OCI-LY1 (cell line): ENCODE measurements at regions not wholly inside any gene's neighbourhood (a gene's known extent, or its start where the extent isn't known, plus 50 kb on each side); places are given as distances from the start of the nearest gene placed in this dataset.

ENCODE experiments used
- H2AFZ ChIP-seq: fragments of 200-600 bp; sonication (generic), shearing (Covaris generic); 2 replicates; pipeline ENCODE4 v1.6.0; 2014; ENCODE audit warnings: antibody characterized with exemption, mild to moderate bottlenecking, low read length
- H3F3A ChIP-seq: fragments of 200-600 bp; sonication (generic), shearing (Covaris generic); 2 replicates; pipeline ENCODE4 v1.6.0; 2014; ENCODE audit warnings: mild to moderate bottlenecking, antibody characterized with exemption, low read length, moderate library complexity; ENCODE audit not compliant: insufficient read depth
- H3K27ac ChIP-seq: fragments of 200-600 bp; sonication (generic); 2 replicates; pipeline ENCODE4 v1.5.1; 2014; ENCODE audit warnings: low read length, mixed run types, mild to moderate bottlenecking, low read depth; ENCODE audit not compliant: poor library complexity, severe bottlenecking
- H3K27me3 ChIP-seq: fragments of 200-600 bp; sonication (generic); 2 replicates; pipeline ENCODE4 v1.6.0; 2014; ENCODE audit warnings: antibody characterized with exemption, mild to moderate bottlenecking, low read length, moderate library complexity; ENCODE audit not compliant: insufficient read depth
- H3K36me3 ChIP-seq: fragments of 200-600 bp; sonication (generic); 2 replicates; pipeline ENCODE4 v1.6.1; 2014; ENCODE audit warnings: mild to moderate bottlenecking, antibody characterized with exemption, low read length, moderate library complexity, mixed read lengths; ENCODE audit not compliant: insufficient read depth
- H3K4me1 ChIP-seq: fragments of 200-600 bp; sonication (generic); 2 replicates; pipeline ENCODE4 v1.5.1; 2014; ENCODE audit warnings: mild to moderate bottlenecking, low read length, moderate library complexity; ENCODE audit not compliant: insufficient read depth, severe bottlenecking
- H3K4me2 ChIP-seq: fragments of 200-600 bp; sonication (generic), shearing (Covaris generic); 2 replicates; pipeline ENCODE4 v1.6.1; 2014; ENCODE audit warnings: low read length
- H3K4me3 ChIP-seq: fragments of 200-600 bp; sonication (generic); 2 replicates; pipeline ENCODE4 v1.5.1; 2014; ENCODE audit warnings: low read length, low read depth, mild to moderate bottlenecking, mixed read lengths; ENCODE audit not compliant: poor library complexity, severe bottlenecking
- H3K79me2 ChIP-seq: fragments of 200-600 bp; shearing (Covaris generic); 2 replicates; pipeline ENCODE4 v1.6.1; 2016; ENCODE audit warnings: mixed run types, low read length, mixed read lengths; ENCODE audit not compliant: insufficient read depth
- H3K9ac ChIP-seq: fragments of 200-600 bp; sonication (generic), shearing (Covaris generic); 2 replicates; pipeline ENCODE4 v1.6.1; 2014; ENCODE audit warnings: mild to moderate bottlenecking, low read length, mixed read lengths
- H3K9me2 ChIP-seq: fragments of 200-600 bp; sonication (generic), shearing (Covaris generic); 2 replicates; pipeline ENCODE4 v1.6.1; 2014; ENCODE audit warnings: low read depth, mild to moderate bottlenecking, low read length, mixed read lengths
- H3K9me3 ChIP-seq: fragments of 200-600 bp; shearing (Covaris generic); 2 replicates; pipeline ENCODE4 v1.6.1; 2014; ENCODE audit warnings: low read length, mixed read lengths
- H4K20me1 ChIP-seq: fragments of 200-600 bp; sonication (generic), shearing (Covaris generic); 2 replicates; pipeline ENCODE4 v1.6.0; 2016; ENCODE audit warnings: mild to moderate bottlenecking, low read length; ENCODE audit not compliant: insufficient read depth
- EZH2 ChIP-seq: fragments of 200-600 bp; sonication (generic), shearing (Covaris generic); IDR thresholded peaks from 2 replicates; pipeline ENCODE4 v1.8.0; 2017; ENCODE audit warnings: borderline replicate concordance, mixed run types, mild to moderate bottlenecking, antibody characterized with exemption, low read length, moderate library complexity, mixed read lengths
- TF ChIP-seq, protein P1 (sequence below): fragments of 200-600 bp; sonication (generic), shearing (Covaris generic); IDR thresholded peaks from 2 replicates; pipeline ENCODE4 v1.5.1; 2017; ENCODE audit warnings: mild to moderate bottlenecking, antibody characterized with exemption, low read length, moderate library complexity, mixed read lengths

DNA sequence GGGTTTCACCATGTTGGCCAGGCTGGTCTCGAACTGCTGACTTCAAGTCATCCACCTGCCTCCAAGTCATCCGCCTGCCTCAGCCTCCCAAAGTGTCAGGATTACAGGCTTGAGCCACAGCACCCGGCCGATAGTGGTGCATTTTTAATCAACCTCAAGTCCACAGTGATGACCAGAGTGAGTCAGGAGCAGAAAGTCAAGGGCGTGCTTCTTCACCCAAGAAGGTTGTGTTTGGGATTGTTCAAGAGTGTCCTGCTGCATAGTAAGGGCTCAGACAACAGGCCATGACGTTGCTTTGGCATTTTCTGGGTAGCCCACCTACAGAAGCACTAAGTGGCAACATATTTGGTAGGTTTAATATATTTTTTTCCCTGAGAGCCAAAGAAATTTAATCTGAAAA is 108.3 kb upstream of the FAM20A start:
- Histone ChIP-seq H3K4me3 (no peak overlapping the region), H3K27me3 (no peaks in the 10 kb centered on the region), H3K9me3 (no peaks in the 10 kb centered on the region), H3K9me2 (no peaks in the 10 kb centered on the region), H2AFZ (no peak overlapping the region), H3K4me1 (no peaks in the 10 kb centered on the region), H4K20me1 (no peaks in the 10 kb centered on the region), H3K9ac (no peak overlapping the region), H3K4me2 (no peak overlapping the region), H3F3A (no peaks in the 10 kb centered on the region), H3K36me3 (no peaks in the 10 kb centered on the region), H3K79me2 (no peaks in the 10 kb centered on the region), H3K27ac (no peak overlapping the region)
- TF ChIP-seq EZH2 = no peak
- TF ChIP-seq, protein P1, sequence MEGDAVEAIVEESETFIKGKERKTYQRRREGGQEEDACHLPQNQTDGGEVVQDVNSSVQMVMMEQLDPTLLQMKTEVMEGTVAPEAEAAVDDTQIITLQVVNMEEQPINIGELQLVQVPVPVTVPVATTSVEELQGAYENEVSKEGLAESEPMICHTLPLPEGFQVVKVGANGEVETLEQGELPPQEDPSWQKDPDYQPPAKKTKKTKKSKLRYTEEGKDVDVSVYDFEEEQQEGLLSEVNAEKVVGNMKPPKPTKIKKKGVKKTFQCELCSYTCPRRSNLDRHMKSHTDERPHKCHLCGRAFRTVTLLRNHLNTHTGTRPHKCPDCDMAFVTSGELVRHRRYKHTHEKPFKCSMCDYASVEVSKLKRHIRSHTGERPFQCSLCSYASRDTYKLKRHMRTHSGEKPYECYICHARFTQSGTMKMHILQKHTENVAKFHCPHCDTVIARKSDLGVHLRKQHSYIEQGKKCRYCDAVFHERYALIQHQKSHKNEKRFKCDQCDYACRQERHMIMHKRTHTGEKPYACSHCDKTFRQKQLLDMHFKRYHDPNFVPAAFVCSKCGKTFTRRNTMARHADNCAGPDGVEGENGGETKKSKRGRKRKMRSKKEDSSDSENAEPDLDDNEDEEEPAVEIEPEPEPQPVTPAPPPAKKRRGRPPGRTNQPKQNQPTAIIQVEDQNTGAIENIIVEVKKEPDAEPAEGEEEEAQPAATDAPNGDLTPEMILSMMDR = no peak

DNA sequence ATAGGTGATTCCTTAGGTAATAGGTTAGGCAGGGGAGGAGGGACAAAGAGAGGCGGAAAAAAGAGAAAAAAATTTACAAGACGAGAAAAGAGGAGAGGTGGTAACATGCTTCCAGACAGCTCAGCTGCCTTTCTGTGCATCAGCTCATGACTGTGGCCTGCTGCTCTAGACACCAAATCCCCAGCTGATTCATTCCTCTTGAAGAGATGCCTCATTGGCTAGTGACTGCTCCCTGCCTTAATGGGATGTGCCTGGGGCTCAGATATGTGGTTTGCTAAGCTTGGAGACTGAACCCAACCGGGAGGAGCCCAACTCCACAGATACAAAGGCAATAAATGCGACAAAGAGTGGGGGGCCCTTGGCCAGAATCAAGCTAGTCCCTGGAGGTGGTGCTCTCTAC is 105.9 kb upstream of the FAM20A start:
- Histone ChIP-seq H3K27ac (no peak overlapping the region), H2AFZ (no peak overlapping the region)

DNA sequence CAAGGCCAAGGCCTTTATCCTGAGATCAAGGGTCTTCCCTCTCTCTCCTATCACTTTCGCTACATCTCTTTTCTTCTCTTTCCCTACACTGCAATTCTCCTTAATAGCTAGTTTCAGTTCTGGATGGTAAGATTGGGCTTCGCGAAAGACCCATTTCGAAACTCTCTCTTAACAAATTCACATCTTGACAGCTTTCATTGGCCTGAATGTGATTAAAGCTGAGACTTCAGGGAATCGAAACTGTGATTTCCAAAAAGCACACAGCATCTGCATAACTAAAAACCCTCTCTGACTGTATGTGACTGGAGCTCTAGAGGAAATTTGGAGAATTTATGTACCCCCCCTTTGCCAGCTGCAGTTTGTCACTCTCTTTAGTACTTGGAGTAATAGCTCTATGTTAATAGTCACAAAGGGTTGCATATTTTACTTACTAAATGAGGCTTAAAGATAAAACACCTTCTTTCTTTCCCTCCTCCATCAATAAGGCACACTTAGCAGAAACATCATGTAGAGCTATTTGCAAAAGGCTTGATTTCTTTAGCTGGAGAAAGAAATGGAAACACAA is 105.3 kb upstream of the FAM20A start:
- Histone ChIP-seq H3K4me3 (no peak overlapping the region), H3K27ac (no peak overlapping the region), H3K79me2 (no peaks in the 10 kb centered on the region), H3K4me2 (no peak overlapping the region), H3K9ac (no peak overlapping the region), H2AFZ (no peak overlapping the region), H3K4me1 (no peaks in the 10 kb centered on the region), H3K9me3 (no peaks in the 10 kb centered on the region), H3F3A (no peaks in the 10 kb centered on the region), H3K27me3 (no peaks in the 10 kb centered on the region), H3K9me2 (no peaks in the 10 kb centered on the region), H3K36me3 (no peaks in the 10 kb centered on the region), H4K20me1 (no peaks in the 10 kb centered on the region)
- TF ChIP-seq, protein P1 = no peak
- no peak for TF ChIP-seq EZH2

More for the DNA sequence above, 105.9 kb upstream of the FAM20A start:
- Histone ChIP-seq H3K79me2 (no peaks in the 10 kb centered on the region), H3K4me3 (no peak overlapping the region), H3K27me3 (no peaks in the 10 kb centered on the region), H3K4me1 (no peaks in the 10 kb centered on the region), H3K9me3 (no peaks in the 10 kb centered on the region), H3F3A (no peaks in the 10 kb centered on the region), H3K9me2 (no peaks in the 10 kb centered on the region), H3K9ac (no peak overlapping the region), H4K20me1 (no peaks in the 10 kb centered on the region), H3K4me2 (no peak overlapping the region), H3K36me3 (no peaks in the 10 kb centered on the region)
- TF ChIP-seq EZH2 = no peak
- TF ChIP-seq, protein P1 = no peak
